ENCODE measurements at regions not wholly inside any gene's neighbourhood (a gene's known extent, or its start where the extent isn't known, plus 50 kb on each side); places are given as distances from the start of the nearest gene placed in this dataset.

- no peak overlapping the region for H2AFZ ChIP-seq (ENCODE audit: low read length)
- H4K20me1 ChIP-seq (ENCODE audit: insufficient read depth, low read length, poor library complexity, severe bottlenecking): no peaks in the 10 kb centered on the region
- H3K9me3 ChIP-seq (ENCODE audit: insufficient read depth, low read depth, low read length): no peaks in the 10 kb centered on the region
- no peaks in the 10 kb centered on the region for H3K9me2 ChIP-seq (replicated peaks; ENCODE audit: low read depth, low read length)
- TF ChIP-seq CTCF (conservative IDR thresholded peaks at IDR 0.05; ENCODE audit: low read length): no peak
- no peak for TF ChIP-seq EZH2phosphoT487 (IDR thresholded peaks at IDR 0.05; ENCODE audit: borderline replicate concordance)
- H3K4me2 ChIP-seq (ENCODE audit: low read depth, low read length, poor library complexity, severe bottlenecking): no peak overlapping the region
- H3K4me3 ChIP-seq (ENCODE audit: low read length, poor library complexity, severe bottlenecking): no peak overlapping the region
- no peaks in the 10 kb centered on the region for H3F3A ChIP-seq (ENCODE audit: low read depth)
- no peak overlapping the region for H3K9ac ChIP-seq (ENCODE audit: low read depth, low read length, poor library complexity, severe bottlenecking)
- no peaks in the 10 kb centered on the region for H3K4me1 ChIP-seq (ENCODE audit: insufficient read depth, low read length, poor library complexity, severe bottlenecking)
- no peaks in the 10 kb centered on the region for H3K36me3 ChIP-seq (ENCODE audit: insufficient read depth, low read length)
- no peaks in the 10 kb centered on the region for H3K79me2 ChIP-seq (ENCODE audit: insufficient read depth, low read length)
- H3K27me3 ChIP-seq (ENCODE audit: insufficient read depth, low read length, poor library complexity, severe bottlenecking): no peaks in the 10 kb centered on the region
These were observed 646.2 kb downstream of the TRAM1L1 start for GRCh38 chr4:116438981-116439729.

- Histone ChIP-seq H3K4me3 (ENCODE audit: low read length, poor library complexity, severe bottlenecking) (no peak overlapping the region), H2AFZ (ENCODE audit: low read length) (no peak overlapping the region), H4K20me1 (ENCODE audit: insufficient read depth, low read length, poor library complexity, severe bottlenecking) (no peaks in the 10 kb centered on the region), H3K27me3 (ENCODE audit: insufficient read depth, low read length, poor library complexity, severe bottlenecking) (no peaks in the 10 kb centered on the region), H3K9ac (ENCODE audit: low read depth, low read length, poor library complexity, severe bottlenecking) (no peak overlapping the region), H3K9me2 (replicated peaks; ENCODE audit: low read depth, low read length) (no peaks in the 10 kb centered on the region), H3K9me3 (ENCODE audit: insufficient read depth, low read depth, low read length) (no peaks in the 10 kb centered on the region), H3K79me2 (ENCODE audit: insufficient read depth, low read length) (no peaks in the 10 kb centered on the region), H3K4me1 (ENCODE audit: insufficient read depth, low read length, poor library complexity, severe bottlenecking) (no peaks in the 10 kb centered on the region), H3K36me3 (ENCODE audit: insufficient read depth, low read length) (no peaks in the 10 kb centered on the region), H3K4me2 (ENCODE audit: low read depth, low read length, poor library complexity, severe bottlenecking) (no peak overlapping the region), H3F3A (ENCODE audit: low read depth) (no peaks in the 10 kb centered on the region)
- TF ChIP-seq CTCF (conservative IDR thresholded peaks at IDR 0.05; ENCODE audit: low read length) (no peak), EZH2phosphoT487 (IDR thresholded peaks at IDR 0.05; ENCODE audit: borderline replicate concordance) (no peak)
These were observed 647.0 kb downstream of the TRAM1L1 start for GRCh38 chr4:116438417-116438816.

GRCh38 chr4:116427666-116428065 is 657.7 kb downstream of the TRAM1L1 start:
- Histone ChIP-seq H3K36me3 (ENCODE audit: insufficient read depth, low read length) (no peaks in the 10 kb centered on the region), H3K79me2 (ENCODE audit: insufficient read depth, low read length) (no peaks in the 10 kb centered on the region), H3K4me1 (ENCODE audit: insufficient read depth, low read length, poor library complexity, severe bottlenecking) (no peaks in the 10 kb centered on the region), H3K4me3 (ENCODE audit: low read length, poor library complexity, severe bottlenecking) (no peak overlapping the region), H3K9ac (ENCODE audit: low read depth, low read length, poor library complexity, severe bottlenecking) (no peak overlapping the region), H4K20me1 (ENCODE audit: insufficient read depth, low read length, poor library complexity, severe bottlenecking) (no peaks in the 10 kb centered on the region), H2AFZ (ENCODE audit: low read length) (no peak overlapping the region), H3K4me2 (ENCODE audit: low read depth, low read length, poor library complexity, severe bottlenecking) (no peak overlapping the region), H3K9me2 (replicated peaks; ENCODE audit: low read depth, low read length) (no peaks in the 10 kb centered on the region), H3K27me3 (ENCODE audit: insufficient read depth, low read length, poor library complexity, severe bottlenecking) (no peaks in the 10 kb centered on the region), H3K9me3 (ENCODE audit: insufficient read depth, low read depth, low read length) (peaks cover 9% of the 10 kb centered on the region; the same call in 1 of the 2 replicates), H3F3A (ENCODE audit: low read depth) (no peaks in the 10 kb centered on the region)
- no peak for TF ChIP-seq CTCF (conservative IDR thresholded peaks at IDR 0.05; ENCODE audit: low read length)
- no peak for TF ChIP-seq EZH2phosphoT487 (IDR thresholded peaks at IDR 0.05; ENCODE audit: borderline replicate concordance)
